ENCODE measurements at regions not wholly inside any gene's neighbourhood (a gene's known extent, or its start where the extent isn't known, plus 50 kb on each side); places are given as distances from the start of the nearest gene placed in this dataset.
"Not testable (repeated sequence)": the region's sequence is repeated elsewhere in the genome, so short reads cannot be mapped to it uniquely, and the experiment has no call there.

DNA sequence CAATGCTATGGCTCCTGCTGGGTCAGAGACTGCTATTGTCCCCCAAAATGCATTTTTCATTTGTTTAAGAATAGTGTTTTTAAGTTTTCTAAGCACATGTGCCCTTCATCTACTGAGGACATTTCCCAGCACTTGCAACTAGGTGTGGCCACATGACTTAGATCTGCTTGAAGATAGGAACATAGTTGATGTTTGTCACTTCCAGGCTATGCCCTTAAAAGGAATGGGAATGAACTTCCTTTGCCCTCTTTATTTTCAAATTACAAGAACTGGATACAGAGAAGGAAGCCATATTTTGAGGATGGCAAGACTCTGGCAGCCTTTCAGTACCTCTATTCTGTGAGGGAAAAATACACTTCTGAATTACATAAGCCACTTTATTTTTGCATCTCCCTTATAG, 203.0 kb upstream of the TFAP2D start:
- Mint-ChIP-seq H3K4me1 (no peaks in the 10 kb centered on the region), H3K36me3 (ENCODE audit: low read depth) (no peaks in the 10 kb centered on the region), H3K4me3 (no peak overlapping the region), H3K9me3 (no peaks in the 10 kb centered on the region), H3K27me3 (no peaks in the 10 kb centered on the region), H3K27ac (no peak overlapping the region)
- POLR2A ChIA-PET, result no interaction called here
- CTCF ChIA-PET, result no interaction called here
- DNase-seq, result no peak

DNA sequence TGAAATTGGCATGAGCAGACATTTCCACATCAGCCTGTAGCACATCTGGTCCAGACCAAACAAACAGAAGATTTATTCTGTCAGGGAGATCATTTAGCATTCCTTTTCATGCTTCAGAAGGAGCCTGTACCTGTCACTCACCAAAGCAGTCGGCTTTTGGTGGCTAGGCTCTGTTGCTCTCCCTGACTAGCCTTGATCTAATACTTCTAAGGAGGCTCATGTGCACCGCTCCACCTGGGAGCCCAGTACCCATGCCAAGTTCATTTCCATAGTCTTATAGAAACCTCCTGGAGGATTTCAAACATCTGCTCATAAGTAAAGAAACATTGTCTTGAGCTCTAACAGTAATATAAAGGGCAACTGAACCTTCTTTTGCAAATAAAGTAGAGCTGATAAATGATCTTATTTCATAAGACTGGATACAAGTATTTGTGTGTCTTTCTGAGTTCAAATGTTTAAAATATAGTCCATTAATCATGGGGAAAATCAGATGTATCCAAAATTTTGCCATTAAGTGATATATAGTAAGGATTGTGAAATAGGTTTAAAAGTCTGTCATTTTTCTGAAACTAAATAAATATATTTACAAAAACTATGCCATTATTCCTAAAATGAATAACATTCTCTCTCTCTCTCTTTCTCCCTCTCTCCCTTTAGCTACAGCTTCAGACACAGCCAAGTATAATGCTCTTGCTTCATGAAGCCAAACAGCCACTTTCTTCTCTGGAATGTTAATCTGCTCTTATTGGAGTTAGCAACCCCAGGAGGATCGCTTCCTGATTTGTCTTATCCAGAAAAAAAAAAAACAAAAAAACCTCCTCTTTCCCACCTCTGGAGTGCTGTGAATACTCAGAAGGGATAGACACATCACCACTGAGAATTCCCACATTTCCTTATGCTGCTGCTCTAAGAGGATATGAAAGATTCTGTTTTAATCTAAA, 192.7 kb upstream of the TFAP2D start:
- Mint-ChIP-seq H3K4me1 (no peaks in the 10 kb centered on the region), H3K36me3 (ENCODE audit: low read depth) (no peaks in the 10 kb centered on the region), H3K9me3 (no peaks in the 10 kb centered on the region), H3K4me3 (no peak overlapping the region), H3K27me3 (no peaks in the 10 kb centered on the region), H3K27ac (no peak overlapping the region)
- CTCF ChIA-PET, result interaction anchor here (0.5 kb wide), 1 partner anchor 1749 kb away, joined by 3 read pairs; no protein-coding TSS in a partner anchor
- DNase-seq, result no peak
- POLR2A ChIA-PET, result no interaction called here

DNA sequence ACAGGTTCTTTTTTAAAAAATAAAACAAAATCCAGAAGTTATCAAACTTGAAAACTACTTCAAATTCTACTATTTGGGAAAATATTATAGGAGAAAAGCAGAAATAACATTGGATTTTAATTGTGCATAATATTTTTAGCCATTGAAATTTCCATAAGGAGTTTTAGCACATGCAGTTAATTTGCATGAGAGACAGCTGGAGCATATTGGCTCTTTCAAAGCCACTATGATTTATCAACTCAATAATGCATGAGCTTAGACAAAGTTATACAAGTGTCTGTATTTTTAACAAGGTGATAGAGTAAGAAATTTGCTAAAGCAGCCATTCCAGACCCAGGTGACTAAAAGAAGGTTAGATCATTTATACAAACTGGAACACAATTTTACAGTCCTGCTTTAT, 189.0 kb upstream of the TFAP2D start:
- H3K27ac Mint-ChIP-seq, result no peak overlapping the region
- H3K4me3 Mint-ChIP-seq, result no peak overlapping the region
- ChIA-PET CTCF (no interaction called here), POLR2A (no interaction called here)
- no peaks in the 10 kb centered on the region for H3K36me3 Mint-ChIP-seq (ENCODE audit: low read depth)
- H3K27me3 Mint-ChIP-seq, result no peaks in the 10 kb centered on the region
- H3K4me1 Mint-ChIP-seq, result no peaks in the 10 kb centered on the region
- H3K9me3 Mint-ChIP-seq, result no peaks in the 10 kb centered on the region
- no peak for DNase-seq

- H3K4me3 Mint-ChIP-seq, result no peak overlapping the region
- H3K9me3 Mint-ChIP-seq, result no peaks in the 10 kb centered on the region
- no peak for DNase-seq
- H3K36me3 Mint-ChIP-seq (ENCODE audit: low read depth), result no peaks in the 10 kb centered on the region
- H3K27ac Mint-ChIP-seq, result no peak overlapping the region
- POLR2A ChIA-PET, result no interaction called here
- CTCF ChIA-PET, result no interaction called here
- H3K4me1 Mint-ChIP-seq, result no peaks in the 10 kb centered on the region
- H3K27me3 Mint-ChIP-seq, result no peaks in the 10 kb centered on the region
These were observed 185.3 kb upstream of the TFAP2D start for GRCh38 chr6:50527985-50528384.

DNA sequence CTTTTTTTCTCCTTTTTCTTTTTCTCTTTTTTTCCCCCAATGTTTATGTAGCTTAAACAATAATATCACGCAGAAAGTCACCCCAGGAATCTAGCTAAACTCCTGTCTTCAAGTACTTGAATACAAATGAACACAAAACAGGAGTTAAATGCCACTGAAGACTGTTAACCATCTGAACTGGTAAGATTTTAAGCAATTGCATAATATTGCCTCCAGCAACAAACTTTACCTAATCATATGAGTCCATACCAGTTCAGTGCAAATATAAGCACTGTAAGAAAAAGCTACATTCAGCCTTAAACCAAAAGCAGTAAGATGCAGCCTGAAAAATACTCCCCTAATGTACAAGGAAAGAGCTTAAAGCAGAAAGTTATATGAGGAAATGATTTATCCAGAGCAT, 173.9 kb upstream of the TFAP2D start:
- POLR2A ChIA-PET, result no interaction called here
- H3K27me3 Mint-ChIP-seq, result no peaks in the 10 kb centered on the region
- H3K9me3 Mint-ChIP-seq, result no peaks in the 10 kb centered on the region
- CTCF ChIA-PET, result no interaction called here
- H3K27ac Mint-ChIP-seq, result no peak overlapping the region
- no peak for DNase-seq
- H3K4me1 Mint-ChIP-seq, result no peaks in the 10 kb centered on the region
- no peak overlapping the region for H3K4me3 Mint-ChIP-seq
- no peaks in the 10 kb centered on the region for H3K36me3 Mint-ChIP-seq (ENCODE audit: low read depth)

- no peaks in the 10 kb centered on the region for H3K27me3 Mint-ChIP-seq
- CTCF ChIA-PET, result no interaction called here
- no peaks in the 10 kb centered on the region for H3K9me3 Mint-ChIP-seq
- H3K36me3 Mint-ChIP-seq (ENCODE audit: low read depth), result no peaks in the 10 kb centered on the region
- DNase-seq, result no peak
- no peaks in the 10 kb centered on the region for H3K4me1 Mint-ChIP-seq
- POLR2A ChIA-PET, result no interaction called here
- no peak overlapping the region for H3K27ac Mint-ChIP-seq
- H3K4me3 Mint-ChIP-seq, result no peak overlapping the region
These were observed 171.4 kb upstream of the TFAP2D start for GRCh38 chr6:50541941-50542340.

- Mint-ChIP-seq H3K4me3 (no peak overlapping the region), H3K27me3 (no peaks in the 10 kb centered on the region), H3K27ac (no peak overlapping the region), H3K4me1 (no peaks in the 10 kb centered on the region), H3K9me3 (no peaks in the 10 kb centered on the region), H3K36me3 (ENCODE audit: low read depth) (no peaks in the 10 kb centered on the region)
- DNase-seq, result no peak
- POLR2A ChIA-PET, result no interaction called here
- CTCF ChIA-PET, result no interaction called here
These were observed 169.7 kb upstream of the TFAP2D start for GRCh38 chr6:50543666-50544065.

GRCh38 chr6:50549026-50549425, 164.3 kb upstream of the TFAP2D start:
- no peaks in the 10 kb centered on the region for H3K27me3 Mint-ChIP-seq
- no peaks in the 10 kb centered on the region for H3K36me3 Mint-ChIP-seq (ENCODE audit: low read depth)
- CTCF ChIA-PET, result no interaction called here
- H3K27ac Mint-ChIP-seq, result no peak overlapping the region
- no peaks in the 10 kb centered on the region for H3K9me3 Mint-ChIP-seq
- no peaks in the 10 kb centered on the region for H3K4me1 Mint-ChIP-seq
- POLR2A ChIA-PET, result no interaction called here
- DNase-seq, result no peak
- no peak overlapping the region for H3K4me3 Mint-ChIP-seq

DNA sequence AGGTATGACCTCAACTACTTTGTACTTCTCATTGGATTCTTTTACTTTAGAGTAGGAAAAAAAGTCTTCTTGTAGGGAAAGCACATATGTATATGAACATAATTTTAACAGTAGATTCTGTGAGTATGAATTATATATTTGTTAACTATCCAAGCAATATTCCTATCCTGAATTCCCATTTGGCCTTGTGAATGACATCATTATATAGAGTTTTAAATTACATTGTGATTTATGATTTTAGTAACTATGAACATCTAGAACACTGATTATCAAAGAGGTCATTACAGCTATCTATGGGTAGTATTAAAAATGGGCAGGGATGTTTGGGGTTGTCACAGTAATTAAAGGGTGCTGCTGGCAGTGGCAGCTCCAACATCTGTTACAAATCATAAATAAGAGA, 163.9 kb upstream of the TFAP2D start:
- H3K4me1 Mint-ChIP-seq, result no peaks in the 10 kb centered on the region
- no peaks in the 10 kb centered on the region for H3K36me3 Mint-ChIP-seq (ENCODE audit: low read depth)
- POLR2A ChIA-PET, result no interaction called here
- H3K27ac Mint-ChIP-seq, result no peak overlapping the region
- DNase-seq, result no peak
- no peaks in the 10 kb centered on the region for H3K9me3 Mint-ChIP-seq
- no peaks in the 10 kb centered on the region for H3K27me3 Mint-ChIP-seq
- H3K4me3 Mint-ChIP-seq, result no peak overlapping the region
- CTCF ChIA-PET, result no interaction called here

DNA sequence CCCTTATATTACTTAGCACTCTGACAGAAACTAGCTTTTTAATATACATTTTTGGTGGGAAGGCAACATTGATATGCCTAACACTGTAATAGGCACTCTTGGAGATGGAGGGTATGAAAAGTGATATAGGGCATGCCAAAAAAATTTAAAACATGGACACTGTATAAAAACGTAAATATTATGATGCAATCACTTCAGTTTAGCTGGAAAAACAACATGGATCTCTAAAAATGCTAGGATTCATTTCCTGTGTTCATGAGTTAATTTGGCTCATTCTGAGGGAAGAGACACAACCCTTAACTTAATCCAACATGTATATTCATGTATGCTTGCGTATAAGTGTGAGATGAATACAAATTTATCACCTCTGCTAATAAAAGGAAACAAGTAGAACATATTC, 157.3 kb upstream of the TFAP2D start:
- H3K4me1 Mint-ChIP-seq, result no peaks in the 10 kb centered on the region
- H3K36me3 Mint-ChIP-seq (ENCODE audit: low read depth), result no peaks in the 10 kb centered on the region
- ChIA-PET POLR2A (no interaction called here), CTCF (no interaction called here)
- H3K9me3 Mint-ChIP-seq, result no peaks in the 10 kb centered on the region
- no peak overlapping the region for H3K27ac Mint-ChIP-seq
- no peak for DNase-seq
- H3K27me3 Mint-ChIP-seq, result no peaks in the 10 kb centered on the region
- H3K4me3 Mint-ChIP-seq, result no peak overlapping the region

- Mint-ChIP-seq H3K9me3 (peaks cover 2% of the 10 kb centered on the region), H3K27me3 (no peaks in the 10 kb centered on the region), H3K27ac (no peak overlapping the region), H3K4me3 (no peak overlapping the region), H3K36me3 (ENCODE audit: low read depth) (no peaks in the 10 kb centered on the region), H3K4me1 (no peaks in the 10 kb centered on the region)
- DNase-seq, result no peak
- ChIA-PET CTCF (no interaction called here), POLR2A (no interaction called here)
These were observed 148.3 kb upstream of the TFAP2D start for GRCh38 chr6:50565004-50565403.

GRCh38 chr6:50571230-50571629, 142.1 kb upstream of the TFAP2D start:
- CTCF ChIA-PET, result not testable (repeated sequence)

DNA sequence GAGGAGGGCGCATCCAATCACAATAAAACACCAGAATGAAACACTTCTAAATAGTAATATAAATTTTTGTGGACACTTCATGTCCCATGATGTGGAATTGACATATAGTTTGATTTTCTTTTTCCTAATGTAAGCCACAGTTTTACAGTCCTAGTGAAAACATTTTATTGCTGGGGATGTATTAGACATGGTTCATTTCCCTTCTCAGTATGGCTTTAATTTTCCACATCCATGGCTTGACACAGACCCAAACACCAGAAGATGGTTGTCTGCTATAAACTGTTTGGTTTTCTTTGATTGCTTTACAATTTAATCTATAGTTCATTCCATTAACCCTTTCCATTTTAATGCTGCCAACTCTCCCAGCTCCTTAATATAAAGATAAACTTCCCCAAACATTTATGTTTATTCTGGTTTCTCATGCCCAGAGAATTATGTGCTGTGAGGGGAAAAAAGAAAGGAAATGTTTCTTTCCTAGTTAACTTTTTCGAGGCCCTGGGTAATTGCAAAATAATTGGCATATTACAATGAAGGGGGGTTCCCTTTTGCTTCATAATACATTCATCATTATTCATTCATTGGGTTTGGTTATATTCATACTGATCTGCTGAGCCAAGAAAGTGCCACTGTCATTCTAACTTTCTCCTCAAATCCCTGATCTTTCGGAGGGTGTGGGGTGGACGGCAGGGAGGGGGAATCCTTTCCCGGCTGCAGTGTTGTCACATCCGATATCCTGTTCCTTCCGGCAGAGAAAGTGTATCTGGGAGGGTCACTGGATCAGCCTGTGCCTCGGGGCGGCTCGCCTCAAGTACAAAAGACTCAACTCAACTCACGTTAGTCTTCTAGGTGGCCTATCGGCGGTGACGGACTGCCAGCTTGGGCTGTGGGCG, 127.6 kb upstream of the TFAP2D start:
- Mint-ChIP-seq H3K27me3 (no peaks in the 10 kb centered on the region), H3K27ac (no peak overlapping the region), H3K36me3 (ENCODE audit: low read depth) (no peaks in the 10 kb centered on the region), H3K4me1 (no peaks in the 10 kb centered on the region), H3K9me3 (no peaks in the 10 kb centered on the region), H3K4me3 (no peak overlapping the region)
- ChIA-PET CTCF (no interaction called here), POLR2A (no interaction called here)
- DNase-seq, result no peak

More at GRCh38 chr6:50571230-50571629, 142.1 kb upstream of the TFAP2D start:
- H3K36me3 Mint-ChIP-seq (ENCODE audit: low read depth); H3K27me3 Mint-ChIP-seq; H3K9me3 Mint-ChIP-seq; H3K4me1 Mint-ChIP-seq; H3K27ac Mint-ChIP-seq; POLR2A ChIA-PET; H3K4me3 Mint-ChIP-seq; DNase-seq: not testable (repeated sequence)

- H3K27ac Mint-ChIP-seq, result no peak overlapping the region
- H3K36me3 Mint-ChIP-seq (ENCODE audit: low read depth), result no peaks in the 10 kb centered on the region
- DNase-seq, result no peak
- no peaks in the 10 kb centered on the region for H3K4me1 Mint-ChIP-seq
- no peak overlapping the region for H3K4me3 Mint-ChIP-seq
- no peaks in the 10 kb centered on the region for H3K9me3 Mint-ChIP-seq
- ChIA-PET CTCF (no interaction called here), POLR2A (no interaction called here)
- H3K27me3 Mint-ChIP-seq, result no peaks in the 10 kb centered on the region
These were observed 127.0 kb upstream of the TFAP2D start for GRCh38 chr6:50586331-50586675.

Data from activated CD4-positive, alpha-beta T cell treated with anti-CD3 and anti-CD28 coated beads, Interleukin-2, amount 10 ng/mL, durations not matched to agents 7 days and 5 days (primary cell).